ENCODE measurements at regions not wholly inside any gene's neighbourhood (a gene's known extent, or its start where the extent isn't known, plus 50 kb on each side); places are given as distances from the start of the nearest gene placed in this dataset.
"Not testable (repeated sequence)": the region's sequence is repeated elsewhere in the genome, so short reads cannot be mapped to it uniquely, and the experiment has no call there.

- DNase-seq = no peak
- H3K27ac Mint-ChIP-seq = no peak overlapping the region
- no peaks in the 10 kb centered on the region for H3K36me3 Mint-ChIP-seq (ENCODE audit: low read depth)
- no peaks in the 10 kb centered on the region for H3K27me3 Mint-ChIP-seq
- CTCF ChIA-PET = no interaction called here
- H3K4me1 Mint-ChIP-seq = no peaks in the 10 kb centered on the region
- no peak for ATAC-seq (ENCODE audit: low read depth)
- H3K4me3 Mint-ChIP-seq = no peak overlapping the region
- no peak for TF ChIP-seq CTCF (IDR thresholded peaks at IDR 0.05)
- intact Hi-C loops (cut with micrococcal nuclease) = no loop called here
- POLR2A ChIA-PET = no interaction called here
- no peaks in the 10 kb centered on the region for H3K9me3 Mint-ChIP-seq
Measured at GRCh38 chr11:29093416-29094120, 923.3 kb downstream of the KCNA4 start.

GRCh38 chr11:29087200-29087812 is 929.5 kb downstream of the KCNA4 start:
- Mint-ChIP-seq H3K4me1 (no peaks in the 10 kb centered on the region), H3K36me3 (ENCODE audit: low read depth) (no peaks in the 10 kb centered on the region), H3K9me3 (no peaks in the 10 kb centered on the region), H3K27ac (no peak overlapping the region), H3K27me3 (no peaks in the 10 kb centered on the region), H3K4me3 (no peak overlapping the region)
- ATAC-seq (ENCODE audit: low read depth) (no peak), DNase-seq (no peak)
- CTCF ChIA-PET = no interaction called here
- intact Hi-C loops (cut with micrococcal nuclease) = no loop called here
- POLR2A ChIA-PET = no interaction called here
- no peak for TF ChIP-seq CTCF (IDR thresholded peaks at IDR 0.05)

- Mint-ChIP-seq H3K4me3 (no peak overlapping the region), H3K4me1 (no peaks in the 10 kb centered on the region), H3K27me3 (no peaks in the 10 kb centered on the region), H3K27ac (no peak overlapping the region), H3K9me3 (peaks cover 15% of the 10 kb centered on the region), H3K36me3 (ENCODE audit: low read depth) (no peaks in the 10 kb centered on the region)
- no peak for ATAC-seq (ENCODE audit: low read depth)
- TF ChIP-seq CTCF (IDR thresholded peaks at IDR 0.05) = no peak
- CTCF ChIA-PET = no interaction called here
- POLR2A ChIA-PET = no interaction called here
- intact Hi-C loops (cut with micrococcal nuclease) = no loop called here
- DNase-seq = no peak
Measured at GRCh38 chr11:29075726-29076125, 941.1 kb downstream of the KCNA4 start.

- ATAC-seq (ENCODE audit: low read depth) (no peak), DNase-seq (no peak)
- H3K4me3 Mint-ChIP-seq = no peak overlapping the region
- CTCF ChIA-PET = no interaction called here
- TF ChIP-seq CTCF (IDR thresholded peaks at IDR 0.05) = no peak
- no peaks in the 10 kb centered on the region for H3K4me1 Mint-ChIP-seq
- intact Hi-C loops (cut with micrococcal nuclease) = no loop called here
- H3K9me3 Mint-ChIP-seq = peaks cover 6% of the 10 kb centered on the region
- H3K36me3 Mint-ChIP-seq (ENCODE audit: low read depth) = no peaks in the 10 kb centered on the region
- no peak overlapping the region for H3K27ac Mint-ChIP-seq
- H3K27me3 Mint-ChIP-seq = no peaks in the 10 kb centered on the region
- POLR2A ChIA-PET = no interaction called here
Measured at GRCh38 chr11:29063630-29064361, 953.0 kb downstream of the KCNA4 start.

GRCh38 chr11:29061452-29061851 is 953.3 kb downstream of the METTL15 start:
- no peak overlapping the region for H3K27ac Mint-ChIP-seq
- no peak for TF ChIP-seq CTCF (IDR thresholded peaks at IDR 0.05)
- peaks cover 10% of the 10 kb centered on the region for H3K9me3 Mint-ChIP-seq
- ChIA-PET POLR2A (no interaction called here), CTCF (no interaction called here)
- no peak overlapping the region for H3K4me3 Mint-ChIP-seq
- H3K27me3 Mint-ChIP-seq = no peaks in the 10 kb centered on the region
- DNase-seq (no peak), ATAC-seq (ENCODE audit: low read depth) (no peak)
- H3K36me3 Mint-ChIP-seq (ENCODE audit: low read depth) = no peaks in the 10 kb centered on the region
- intact Hi-C loops (cut with micrococcal nuclease) = no loop called here
- H3K4me1 Mint-ChIP-seq = no peaks in the 10 kb centered on the region

GRCh38 chr11:29056487-29056886 is 948.3 kb downstream of the METTL15 start:
- DNase-seq; ATAC-seq (ENCODE audit: low read depth); H3K27ac Mint-ChIP-seq; POLR2A ChIA-PET; H3K36me3 Mint-ChIP-seq (ENCODE audit: low read depth); H3K4me3 Mint-ChIP-seq; CTCF ChIA-PET; H3K27me3 Mint-ChIP-seq; H3K4me1 Mint-ChIP-seq; intact Hi-C loops (cut with micrococcal nuclease): not testable (repeated sequence)
- peaks cover 18% of the 10 kb centered on the region for H3K9me3 Mint-ChIP-seq
